ENCODE measurements at regions not wholly inside any gene's neighbourhood (a gene's known extent, or its start where the extent isn't known, plus 50 kb on each side); places are given as distances from the start of the nearest gene placed in this dataset.
"Not testable (repeated sequence)": the region's sequence is repeated elsewhere in the genome, so short reads cannot be mapped to it uniquely, and the experiment has no call there.

DNA sequence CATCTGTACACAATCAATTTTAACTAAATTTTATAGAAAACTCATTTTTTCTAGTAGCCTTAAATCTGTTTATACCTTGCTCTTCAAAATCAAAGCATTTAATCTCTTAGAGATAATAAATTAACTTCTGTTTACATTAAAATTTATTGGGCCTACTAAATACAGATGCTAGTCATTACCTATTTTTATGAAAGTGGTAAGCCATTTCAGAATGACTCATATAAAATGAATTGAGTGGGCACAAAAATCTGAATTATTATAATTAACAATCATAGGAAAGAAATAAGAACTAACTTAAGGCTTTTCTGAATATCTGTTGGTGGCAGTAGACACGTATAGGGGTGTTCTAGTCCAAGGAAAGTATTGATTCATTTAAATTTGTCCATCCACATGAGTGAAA, 157.9 kb downstream of the KCNJ2 start:
- TF ChIP-seq, protein P1, sequence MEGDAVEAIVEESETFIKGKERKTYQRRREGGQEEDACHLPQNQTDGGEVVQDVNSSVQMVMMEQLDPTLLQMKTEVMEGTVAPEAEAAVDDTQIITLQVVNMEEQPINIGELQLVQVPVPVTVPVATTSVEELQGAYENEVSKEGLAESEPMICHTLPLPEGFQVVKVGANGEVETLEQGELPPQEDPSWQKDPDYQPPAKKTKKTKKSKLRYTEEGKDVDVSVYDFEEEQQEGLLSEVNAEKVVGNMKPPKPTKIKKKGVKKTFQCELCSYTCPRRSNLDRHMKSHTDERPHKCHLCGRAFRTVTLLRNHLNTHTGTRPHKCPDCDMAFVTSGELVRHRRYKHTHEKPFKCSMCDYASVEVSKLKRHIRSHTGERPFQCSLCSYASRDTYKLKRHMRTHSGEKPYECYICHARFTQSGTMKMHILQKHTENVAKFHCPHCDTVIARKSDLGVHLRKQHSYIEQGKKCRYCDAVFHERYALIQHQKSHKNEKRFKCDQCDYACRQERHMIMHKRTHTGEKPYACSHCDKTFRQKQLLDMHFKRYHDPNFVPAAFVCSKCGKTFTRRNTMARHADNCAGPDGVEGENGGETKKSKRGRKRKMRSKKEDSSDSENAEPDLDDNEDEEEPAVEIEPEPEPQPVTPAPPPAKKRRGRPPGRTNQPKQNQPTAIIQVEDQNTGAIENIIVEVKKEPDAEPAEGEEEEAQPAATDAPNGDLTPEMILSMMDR (IDR thresholded peaks at IDR 0.05): no peak
- TF ChIP-seq POLR2A (IDR thresholded peaks at IDR 0.05): no peak
- no peak for TF ChIP-seq POLR2AphosphoS5 (IDR thresholded peaks at IDR 0.05)
- Histone ChIP-seq H3K36me3 (no peaks in the 10 kb centered on the region), H3K27ac (no peak overlapping the region), H3K27me3 (replicated peaks; ENCODE audit: insufficient read depth) (no peaks in the 10 kb centered on the region), H3K4me1 (replicated peaks) (no peaks in the 10 kb centered on the region), H3K9me3 (no peaks in the 10 kb centered on the region), H3K4me3 (no peak overlapping the region)
- intact Hi-C loops (cut with DNase I): no loop called here
- no peak for DNase-seq (ENCODE audit: low spot score)
- 59% methylated on average over 1 of the region's 1 CpG for WGBS

DNA sequence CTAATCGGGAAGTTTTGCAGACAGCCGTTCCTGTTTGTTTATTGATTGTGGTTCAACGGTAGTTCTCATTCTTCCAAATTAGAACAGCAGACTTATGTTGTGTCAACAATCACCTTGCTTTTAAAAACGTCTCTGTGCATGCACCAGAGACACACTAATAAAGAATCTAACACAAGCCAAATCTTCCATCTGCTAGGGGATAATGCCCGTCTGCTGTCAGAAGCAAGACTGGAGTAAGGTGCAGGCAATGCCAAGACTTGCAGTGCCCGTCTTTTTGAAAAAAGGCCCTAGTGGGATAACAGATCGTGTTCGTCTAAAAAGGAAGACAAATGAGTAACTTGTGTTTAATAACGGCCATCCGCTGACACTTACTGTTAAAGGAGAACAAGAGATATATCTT, 158.4 kb downstream of the KCNJ2 start:
- Histone ChIP-seq H3K4me3 (no peak overlapping the region), H3K4me1 (replicated peaks) (no peaks in the 10 kb centered on the region), H3K36me3 (no peaks in the 10 kb centered on the region), H3K27me3 (replicated peaks; ENCODE audit: insufficient read depth) (no peaks in the 10 kb centered on the region), H3K27ac (no peak overlapping the region), H3K9me3 (no peaks in the 10 kb centered on the region)
- DNase-seq (ENCODE audit: low spot score): no peak
- WGBS: 26% methylated on average over 10 of the region's 10 CpGs
- intact Hi-C loops (cut with DNase I): no loop called here
- TF ChIP-seq, protein P1 (IDR thresholded peaks at IDR 0.05): no peak
- TF ChIP-seq POLR2A (IDR thresholded peaks at IDR 0.05): no peak
- no peak for TF ChIP-seq POLR2AphosphoS5 (IDR thresholded peaks at IDR 0.05)

DNA sequence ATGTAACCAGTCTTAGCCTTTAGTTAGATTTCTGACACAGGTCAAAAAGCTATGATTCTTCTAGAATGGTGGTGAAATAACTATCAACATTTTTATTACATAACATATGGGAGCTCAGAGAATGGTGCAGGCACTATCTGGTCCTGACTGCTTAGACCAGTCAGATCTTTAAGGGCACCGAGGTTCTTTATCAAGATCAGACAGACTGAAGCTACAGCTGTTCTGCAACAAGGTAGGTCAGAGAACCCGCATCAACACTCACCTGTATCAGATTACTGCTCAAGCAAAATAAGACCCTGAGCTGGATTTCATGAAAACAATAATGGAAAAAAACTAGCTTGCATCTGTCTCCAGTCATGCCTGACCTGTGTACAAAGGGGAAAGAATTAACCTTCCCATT, 160.4 kb downstream of the KCNJ2 start:
- intact Hi-C loops (cut with DNase I): no loop called here

DNA sequence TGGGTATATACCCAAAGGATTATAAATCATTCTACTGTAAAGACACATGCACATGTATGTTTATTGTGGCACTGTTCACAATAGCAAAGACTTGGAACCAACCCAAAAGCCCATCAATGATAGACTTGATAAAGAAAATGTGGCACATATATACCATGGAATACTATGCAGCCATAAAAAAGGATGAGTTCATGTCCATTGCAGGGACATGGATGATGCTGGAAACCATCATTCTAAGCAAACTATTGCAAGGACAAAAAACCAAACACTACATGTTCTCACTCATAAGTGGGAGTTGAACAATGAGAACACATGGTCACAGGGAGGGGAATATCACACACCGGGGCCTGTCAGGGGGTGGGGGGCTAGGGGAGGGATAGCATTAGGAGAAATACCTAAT, 161.7 kb downstream of the KCNJ2 start:
- DNase-seq (ENCODE audit: low spot score); H3K4me3 ChIP-seq; H3K36me3 ChIP-seq; H3K4me1 ChIP-seq (replicated peaks); H3K9me3 ChIP-seq; H3K27ac ChIP-seq; intact Hi-C loops (cut with DNase I); H3K27me3 ChIP-seq (replicated peaks; ENCODE audit: insufficient read depth): not testable (repeated sequence)
- WGBS: 85% methylated on average over 1 of the region's 1 CpG

More for the DNA sequence above, 160.4 kb downstream of the KCNJ2 start:
- H3K4me3 ChIP-seq: no peak overlapping the region
- 78% methylated on average over 2 of the region's 2 CpGs for WGBS
- H3K36me3 ChIP-seq: no peaks in the 10 kb centered on the region
- no peaks in the 10 kb centered on the region for H3K9me3 ChIP-seq
- H3K4me1 ChIP-seq (replicated peaks): no peaks in the 10 kb centered on the region
- no peak for DNase-seq (ENCODE audit: low spot score)
- H3K27ac ChIP-seq: no peak overlapping the region
- no peaks in the 10 kb centered on the region for H3K27me3 ChIP-seq (replicated peaks; ENCODE audit: insufficient read depth)
- TF ChIP-seq, protein P1 (IDR thresholded peaks at IDR 0.05): no peak
- TF ChIP-seq POLR2AphosphoS5 (IDR thresholded peaks at IDR 0.05): no peak
- TF ChIP-seq POLR2A (IDR thresholded peaks at IDR 0.05): no peak

DNA sequence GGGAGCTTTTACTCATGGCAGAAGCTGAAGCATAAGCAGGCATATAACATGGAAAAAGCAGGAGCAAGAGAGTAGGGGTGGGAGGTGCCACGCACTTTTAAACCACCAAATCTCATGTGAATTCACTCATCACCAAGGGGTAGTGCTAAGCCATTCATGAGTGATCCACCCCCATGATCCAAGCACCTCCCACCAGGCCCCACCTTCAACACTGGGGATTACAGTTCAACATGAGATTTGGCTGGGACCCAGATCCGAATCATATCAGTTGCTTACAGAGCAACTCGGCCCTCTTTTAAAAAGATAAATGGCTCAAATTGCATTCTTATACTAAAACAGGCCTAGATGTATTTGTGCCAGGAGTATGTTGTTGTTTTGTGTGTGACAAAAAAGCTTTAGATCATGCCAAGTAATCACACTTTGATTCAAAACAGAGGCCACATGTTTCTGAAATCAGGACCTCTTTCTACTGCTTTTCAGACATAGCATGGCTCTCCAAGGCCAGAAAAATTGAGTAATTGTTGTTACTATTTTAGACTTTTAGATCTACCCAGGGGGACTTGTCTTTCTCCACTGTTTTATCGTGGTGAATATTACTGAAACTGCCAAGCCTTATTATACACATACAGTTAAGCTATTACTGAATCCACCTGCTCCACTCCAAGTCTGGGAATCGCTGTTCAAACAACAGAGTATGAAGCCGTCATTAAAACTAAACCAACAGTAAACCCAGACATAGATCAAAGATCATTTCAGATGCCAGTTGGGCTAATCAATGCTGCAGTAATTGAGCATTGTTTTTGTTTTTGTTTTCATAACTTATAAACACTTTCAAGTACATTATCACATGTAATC, 163.3 kb downstream of the KCNJ2 start:
- no peaks in the 10 kb centered on the region for H3K4me1 ChIP-seq (replicated peaks)
- no peak overlapping the region for H3K4me3 ChIP-seq
- no peak overlapping the region for H3K27ac ChIP-seq
- no peak for TF ChIP-seq POLR2A (IDR thresholded peaks at IDR 0.05)
- TF ChIP-seq POLR2AphosphoS5 (IDR thresholded peaks at IDR 0.05): no peak
- TF ChIP-seq, protein P1 (IDR thresholded peaks at IDR 0.05): no peak
- no peaks in the 10 kb centered on the region for H3K27me3 ChIP-seq (replicated peaks; ENCODE audit: insufficient read depth)
- intact Hi-C loops (cut with DNase I): no loop called here
- no peaks in the 10 kb centered on the region for H3K9me3 ChIP-seq
- no peak for DNase-seq (ENCODE audit: low spot score)
- no peaks in the 10 kb centered on the region for H3K36me3 ChIP-seq
- WGBS: 77% methylated on average over 6 of the region's 6 CpGs
